ENCODE measurements at regions not wholly inside any gene's neighbourhood (a gene's known extent, or its start where the extent isn't known, plus 50 kb on each side); places are given as distances from the start of the nearest gene placed in this dataset.
A peak's percentile ranks its signal among the peaks of the same experiment; 100 is the strongest.

DNA sequence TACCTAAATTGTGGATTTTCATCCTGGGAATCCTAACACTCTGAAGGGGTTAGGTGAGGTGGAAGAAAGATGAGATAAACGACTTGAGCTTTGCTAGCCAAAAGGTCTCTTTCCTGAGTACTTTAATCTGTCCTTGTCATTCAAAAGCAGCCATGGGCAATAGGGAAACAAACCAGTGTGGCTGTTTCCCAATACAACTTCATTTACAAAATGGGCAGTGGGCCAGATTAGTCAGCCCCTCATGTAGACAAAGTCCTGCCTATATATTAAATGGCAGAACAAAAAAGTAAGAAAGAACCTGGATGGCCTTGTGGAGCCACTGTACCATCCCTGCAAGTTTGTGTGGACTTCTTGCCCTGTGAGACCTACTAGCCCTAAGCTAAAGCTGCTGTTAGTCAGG, 51.0 kb upstream of the NFIL3 start:
- Histone ChIP-seq H3K36me3 (ENCODE audit: low read depth) (no peaks in the 10 kb centered on the region), H3K4me3 (no peak overlapping the region), H3K9me3 (ENCODE audit: low read depth) (no peaks in the 10 kb centered on the region), H3K27me3 (replicated peaks; ENCODE audit: insufficient read depth) (no peaks in the 10 kb centered on the region), H3K9ac (no peak overlapping the region), H3K4me2 (ENCODE audit: unreplicated experiment) (no peak overlapping the region), H3F3A (ENCODE audit: insufficient read depth) (no peaks in the 10 kb centered on the region), H4K20me1 (ENCODE audit: insufficient read depth) (no peaks in the 10 kb centered on the region), H3K27ac (no peak overlapping the region), H3K9me2 (ENCODE audit: insufficient read depth) (no peaks in the 10 kb centered on the region), H3K4me1 (ENCODE audit: insufficient read depth) (no peaks in the 10 kb centered on the region), H3K79me2 (ENCODE audit: insufficient read depth) (no peaks in the 10 kb centered on the region), H2AFZ (no peak overlapping the region)
- in situ Hi-C loops (cut with MboI): no loop called here
- no peak for TF ChIP-seq EZH2 (IDR thresholded peaks at IDR 0.05; ENCODE audit: insufficient read depth, poor library complexity, severe bottlenecking)
- TF ChIP-seq EZH2phosphoT487 (IDR thresholded peaks at IDR 0.05; ENCODE audit: insufficient read depth, low read depth): no peak
- peak; percentile 48 for DNase-seq
- WGBS, 2 experiments (ENCODE audit: low coverage in 1 of 2, low lambda C conversion rate in 2 of 2, missing lambda C conversion rate in 2 of 2): 0% methylated on average over 1 of the region's 1 CpG

Data from GM23248 (cell line).